H1 (cell line): ENCODE measurements at regions not wholly inside any gene's neighbourhood (a gene's known extent, or its start where the extent isn't known, plus 50 kb on each side); places are given as distances from the start of the nearest gene placed in this dataset.

Source experiments
- CTCF ChIA-PET: fragments of 300-600 bp; sonication (Branson Sonifier 250); formaldehyde crosslinking; loops from one replicate; lab custom pipeline; 2021; ENCODE audit not compliant: partially characterized antibody; lab: Charles Lee
- POLR2A ChIA-PET: fragments of 300-600 bp; sonication (Branson Sonifier 250); formaldehyde crosslinking; loops from one replicate; lab custom pipeline; 2021; ENCODE audit warnings: inconsistent platforms; ENCODE audit not compliant: partially characterized antibody; lab: Charles Lee
- DNase-seq, 2 experiments: peaks; one replicate each; pipeline versions ENCODE4 v3.0.0 to v3.0.0-alpha.2; 2010 to 2022; ENCODE audit warnings: low spot score in 2 of 2, low read depth in 1 of 2, mixed read lengths in 1 of 2
- FAIRE-seq: peaks from 2 replicates; lab custom pipeline; 2011; peaks lifted over from hg19 to GRCh38; lab: Jason Lieb, UNC
- H2AFZ ChIP-seq: 2 replicates; pipeline ENCODE4 v1.8.1; 2012; ENCODE audit warnings: low read length, inconsistent platforms
- H2AK5ac ChIP-seq: 2 replicates; pipeline ENCODE4 v1.6.1; 2013; ENCODE audit warnings: low read depth, low read length
- H2BK120ac ChIP-seq: replicated peaks from 2 replicates; pipeline ENCODE3; 2013; ENCODE audit warnings: low read depth, low read length, inconsistent platforms
- H2BK12ac ChIP-seq: 2 replicates; pipeline ENCODE4 v1.6.1; 2013; ENCODE audit warnings: low read depth, low read length
- H2BK15ac ChIP-seq: 2 replicates; pipeline ENCODE4 v1.6.1; 2013; ENCODE audit warnings: low read length
- H2BK20ac ChIP-seq: 2 replicates; pipeline ENCODE4 v1.6.1; 2013; ENCODE audit warnings: low read length
- H2BK5ac ChIP-seq: 2 replicates; pipeline ENCODE4 v1.6.1; 2013; ENCODE audit warnings: low read depth, low read length
- H3K14ac ChIP-seq: 2 replicates; pipeline ENCODE4 v1.6.1; 2013; ENCODE audit warnings: inconsistent platforms; ENCODE audit not compliant: insufficient read length
- H3K18ac ChIP-seq: 2 replicates; pipeline ENCODE4 v1.6.1; 2013; ENCODE audit warnings: low read length; ENCODE audit errors: extremely low read depth
- H3K23ac ChIP-seq: 2 replicates; pipeline ENCODE4 v1.6.1; 2013; ENCODE audit warnings: inconsistent platforms; ENCODE audit not compliant: insufficient read length
- H3K23me2 ChIP-seq: 2 replicates; pipeline ENCODE4 v1.6.1; 2013; ENCODE audit warnings: low read depth, low read length
- H3K27ac ChIP-seq: 2 replicates; pipeline ENCODE4 v1.6.1; 2011; ENCODE audit warnings: low read depth, low read length, inconsistent platforms
- H3K27me3 ChIP-seq, 4 experiments: replicated peaks in 1 of 4; 1 replicate in 1 of 4; 2 replicates in 3 of 4; pipeline versions ENCODE4 v1.6.1 to v1.8.1; 2011 to 2013; ENCODE audit warnings: low read length in 3 of 4, mild to moderate bottlenecking in 3 of 4, inconsistent platforms in 2 of 4, mixed read lengths in 2 of 4, moderate library complexity in 1 of 4; ENCODE audit not compliant: control insufficient read depth in 3 of 4, insufficient read depth in 3 of 4; ENCODE audit errors: extremely low read depth in 1 of 4
- H3K36me3 ChIP-seq, 4 experiments: 2 replicates each; pipeline versions ENCODE4 v1.6.1 to v1.8.1; 2011 to 2013; ENCODE audit warnings: mild to moderate bottlenecking in 4 of 4, low read length in 3 of 4, moderate library complexity in 2 of 4, control low read depth in 1 of 4, inconsistent platforms in 1 of 4; ENCODE audit not compliant: insufficient read depth in 4 of 4, control insufficient read depth in 2 of 4
- H3K4ac ChIP-seq: replicated peaks from 2 replicates; pipeline ENCODE3; 2013; ENCODE audit warnings: low read length, low read depth, mixed read lengths, inconsistent platforms; ENCODE audit not compliant: insufficient read length
- H3K4me1 ChIP-seq, 4 experiments: replicated peaks in 1 of 4; 1 replicate in 1 of 4; 2 replicates in 3 of 4; pipeline versions ENCODE4 v1.6.1 to v1.8.1; 2011 to 2013; ENCODE audit warnings: low read length in 3 of 4, inconsistent platforms in 2 of 4, mixed read lengths in 1 of 4; ENCODE audit not compliant: insufficient read depth in 4 of 4, control insufficient read depth in 3 of 4
- H3K4me2 ChIP-seq, 2 experiments: 2 replicates each; pipeline versions ENCODE4 v1.6.1 to v1.8.1; 2011 to 2013; ENCODE audit warnings: low read depth in 2 of 2, low read length in 2 of 2, control low read depth in 1 of 2, inconsistent platforms in 1 of 2, mild to moderate bottlenecking in 1 of 2; ENCODE audit not compliant: insufficient read depth in 1 of 2
- H3K4me3 ChIP-seq, 4 experiments: fragments of 200-600, 300-600 bp in 1 of 4; sonication (generic), shearing (Covaris generic), sonication (Bioruptor Twin) in 1 of 4; 2 replicates each; pipeline versions ENCODE4 v1.5.1 to v1.8.1; 2011 to 2016; ENCODE audit warnings: low read length in 4 of 4, low read depth in 3 of 4, control low read depth in 2 of 4, inconsistent platforms in 2 of 4, mild to moderate bottlenecking in 2 of 4, mixed read lengths in 1 of 4, moderate library complexity in 1 of 4; ENCODE audit not compliant: insufficient read depth in 2 of 4; ENCODE audit errors: extremely low read depth in 1 of 4
- H3K56ac ChIP-seq: replicated peaks from 2 replicates; pipeline ENCODE3; 2013; ENCODE audit warnings: low read depth, mild to moderate bottlenecking, mixed read lengths, low read length, inconsistent platforms; ENCODE audit not compliant: insufficient read length
- H3K79me1 ChIP-seq: 2 replicates; pipeline ENCODE4 v1.6.1; 2013; ENCODE audit warnings: low read depth, low read length, control low read depth
- H3K79me2 ChIP-seq, 2 experiments: 2 replicates each; pipeline versions ENCODE4 v1.6.1 to v1.8.1; 2012 to 2013; ENCODE audit warnings: low read length in 2 of 2, mild to moderate bottlenecking in 2 of 2, inconsistent platforms in 1 of 2; ENCODE audit not compliant: insufficient read depth in 2 of 2, control insufficient read depth in 1 of 2
- H3K9ac ChIP-seq, 4 experiments: replicated peaks in 1 of 4; 1 replicate in 1 of 4; 2 replicates in 3 of 4; pipeline versions ENCODE4 v1.6.1 to v1.8.1; 2011 to 2013; ENCODE audit warnings: low read depth in 3 of 4, low read length in 3 of 4, control low read depth in 2 of 4, mild to moderate bottlenecking in 2 of 4, moderate library complexity in 2 of 4, inconsistent platforms in 1 of 4; ENCODE audit errors: extremely low read depth in 1 of 4
- H3K9me3 ChIP-seq, 2 experiments: 2 replicates each; pipeline versions ENCODE4 v1.6.1 to v1.8.1; 2012 to 2013; ENCODE audit warnings: mild to moderate bottlenecking in 2 of 2, moderate library complexity in 2 of 2, control low read depth in 1 of 2, inconsistent platforms in 1 of 2, low read depth in 1 of 2, low read length in 1 of 2, mixed read lengths in 1 of 2; ENCODE audit not compliant: insufficient read depth in 2 of 2
- H4K20me1 ChIP-seq, 2 experiments: replicated peaks in 1 of 2; 2 replicates each; pipeline versions ENCODE3 to v1.8.1; 2011 to 2013; ENCODE audit warnings: inconsistent platforms in 2 of 2, low read length in 2 of 2, mild to moderate bottlenecking in 1 of 2; ENCODE audit not compliant: insufficient read depth in 2 of 2, control insufficient read depth in 1 of 2
- H4K5ac ChIP-seq: 2 replicates; pipeline ENCODE4 v1.6.1; 2013; ENCODE audit warnings: low read length, low read depth, mixed read lengths, inconsistent platforms; ENCODE audit not compliant: insufficient read length
- H4K8ac ChIP-seq: 2 replicates; pipeline ENCODE4 v1.8.0; 2013; ENCODE audit warnings: mild to moderate bottlenecking, moderate library complexity, low read length, inconsistent platforms; ENCODE audit not compliant: insufficient read depth; ENCODE audit errors: extremely low read depth
- H4K91ac ChIP-seq: replicated peaks from 2 replicates; pipeline ENCODE3; 2013; ENCODE audit warnings: low read length, mixed read lengths, inconsistent platforms; ENCODE audit not compliant: insufficient read length
- CBX5 ChIP-seq: fragments of 300-800, 300-1000 bp; sonication (generic); IDR thresholded peaks from 2 replicates; pipeline ENCODE4 v1.7.1; 2016; ENCODE audit warnings: antibody characterized with exemption, low read length, low read depth
- CTBP2 ChIP-seq: IDR thresholded peaks from 2 replicates; pipeline ENCODE4 v1.7.0; 2011; ENCODE audit warnings: borderline replicate concordance, mild to moderate bottlenecking, moderate library complexity, mixed read lengths, low read length; ENCODE audit not compliant: insufficient read depth, insufficient read length
- POLR2A ChIP-seq, 2 experiments: IDR thresholded peaks; 1 replicate in 1 of 2; 2 replicates in 1 of 2; pipeline ENCODE4 v1.6.1; 2011; ENCODE audit warnings: low read depth in 2 of 2, low read length in 2 of 2, mild to moderate bottlenecking in 2 of 2; ENCODE audit errors: control extremely low read depth in 1 of 2
- POLR2AphosphoS5 ChIP-seq: IDR thresholded peaks from 2 replicates; pipeline ENCODE4 v1.6.1; 2011; ENCODE audit warnings: low read depth, low read length
- RAD21 ChIP-seq, 2 experiments: IDR thresholded peaks in 1 of 2; conservative IDR thresholded peaks in 1 of 2; 2 replicates each; pipeline ENCODE4 v1.6.1; 2011; ENCODE audit warnings: low read depth in 2 of 2, low read length in 2 of 2, improper control_type of control experiment in 1 of 2, inconsistent platforms in 1 of 2, mild to moderate bottlenecking in 1 of 2, moderate library complexity in 1 of 2
- RBBP5 ChIP-seq: IDR thresholded peaks from 2 replicates; pipeline ENCODE4 v1.7.1; 2012; ENCODE audit warnings: low read depth, mild to moderate bottlenecking, inconsistent platforms, low read length, moderate library complexity, borderline replicate concordance
- RXRA ChIP-seq: IDR thresholded peaks from 2 replicates; pipeline ENCODE4 v1.6.1; 2011; ENCODE audit warnings: low read depth, mild to moderate bottlenecking, low read length, moderate library complexity; ENCODE audit not compliant: insufficient read depth
- SP1 ChIP-seq: IDR thresholded peaks from 2 replicates; pipeline ENCODE4 v1.6.1; 2011; ENCODE audit warnings: low read depth, low read length
- TAF1 ChIP-seq: IDR thresholded peaks from 2 replicates; pipeline ENCODE4 v1.6.1; 2011; ENCODE audit warnings: mild to moderate bottlenecking, low read depth, low read length
- TCF12 ChIP-seq: IDR thresholded peaks from 2 replicates; pipeline ENCODE4 v1.6.1; 2011; ENCODE audit warnings: low read depth, mild to moderate bottlenecking, low read length
- WGBS, 2 experiments: shearing (Covaris generic) in 1 of 2; methylation state at CpG; one replicate each; pipeline versions ENCODE4 v1.1.6 to v1.1.7; 2013 to 2015; ENCODE audit warnings: low lambda C conversion rate in 2 of 2, mixed read lengths in 2 of 2, inconsistent platforms in 1 of 2, low coverage in 1 of 2, missing lambda C conversion rate in 1 of 2; ENCODE audit not compliant: insufficient replicate concordance in 2 of 2, insufficient coverage in 1 of 2, insufficient read length in 1 of 2; ENCODE audit errors: extremely low coverage in 1 of 2, missing lambda C conversion rate in 1 of 2; 5-methylcytosine and 5-hydroxymethylcytosine counted together
- TF ChIP-seq, protein P1 (sequence below), 3 experiments: IDR thresholded peaks; 1 replicate in 2 of 3; 2 replicates in 1 of 3; pipeline versions ENCODE4 v1.5.1 to v1.6.1; 2011; ENCODE audit warnings: low read length in 3 of 3, mild to moderate bottlenecking in 3 of 3, inconsistent platforms in 2 of 3, low read depth in 1 of 3, moderate library complexity in 1 of 3; ENCODE audit not compliant: insufficient read depth in 1 of 3; ENCODE audit errors: control extremely low read depth in 1 of 3
- TF ChIP-seq, protein P2 (sequence below): IDR thresholded peaks from 2 replicates; pipeline ENCODE4 v1.6.1; 2012; ENCODE audit warnings: inconsistent platforms

DNA sequence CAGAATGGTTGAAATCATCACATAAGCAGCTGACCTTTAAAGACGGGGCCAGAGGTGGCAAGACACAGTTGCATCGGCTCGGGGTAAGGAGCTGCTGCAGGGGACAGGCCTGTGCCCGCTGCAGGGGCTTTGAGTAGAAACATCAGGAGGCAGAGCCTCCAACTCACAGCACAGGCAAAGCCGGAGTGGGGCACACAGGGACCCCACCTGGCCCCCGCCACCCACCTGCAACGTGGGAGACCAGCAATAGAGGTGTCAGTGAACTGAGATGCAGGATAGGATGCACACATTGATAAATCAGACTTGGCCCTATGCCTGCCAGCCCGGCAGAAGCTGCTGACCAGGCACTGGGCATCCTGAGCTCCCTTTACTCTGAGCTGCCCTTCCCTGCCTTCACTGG is 257.2 kb downstream of the NPHP4 start:
- no peaks in the 10 kb centered on the region for H3K79me1 ChIP-seq
- H2BK15ac ChIP-seq: no peak overlapping the region
- no peak overlapping the region for H3K18ac ChIP-seq
- H2BK120ac ChIP-seq: no peak overlapping the region
- 75% methylated on average over 8 of the region's 8 CpGs; no CpG with 5 or more reads in 1 of the 2 experiments for WGBS, 2 experiments
- no peaks in the 10 kb centered on the region for H3K4me1 ChIP-seq
- no peak overlapping the region for H3K9ac ChIP-seq
- H4K20me1 ChIP-seq: peaks cover 0 to 5% of the 10 kb centered on the region in 2 experiments
- H3K79me2 ChIP-seq: no peaks in the 10 kb centered on the region
- no peak overlapping the region for H4K5ac ChIP-seq
- no peak overlapping the region for H3K4ac ChIP-seq
- H3K56ac ChIP-seq: no peak overlapping the region
- H2AK5ac ChIP-seq: no peak overlapping the region
- H4K8ac ChIP-seq: no peak overlapping the region
- no peak overlapping the region for H2BK12ac ChIP-seq
- CTCF ChIA-PET: interaction anchor here (0.9 to 4.5 kb wide), 4 partner anchors 10 to 226 kb away, joined by 3 to 36 read pairs (median 3); no protein-coding TSS in a partner anchor
- H4K91ac ChIP-seq: no peak overlapping the region
- H3K9me3 ChIP-seq: no peaks in the 10 kb centered on the region
- no peaks in the 10 kb centered on the region for H3K36me3 ChIP-seq
- H2AFZ ChIP-seq: no peak overlapping the region
- no peak overlapping the region for H3K14ac ChIP-seq
- no peak for FAIRE-seq
- no peak overlapping the region for H3K4me3 ChIP-seq
- H3K23ac ChIP-seq: no peak overlapping the region
- no peak overlapping the region for H2BK20ac ChIP-seq
- DNase-seq: no peak
- no peak overlapping the region for H2BK5ac ChIP-seq
- no peaks in the 10 kb centered on the region; a peak in 1 of 7 replicates for H3K27me3 ChIP-seq
- H3K23me2 ChIP-seq: peaks cover 13% of the 10 kb centered on the region; the same call in 1 of the 2 replicates
- no peak overlapping the region for H3K27ac ChIP-seq
- POLR2A ChIA-PET: no interaction called here
- H3K4me2 ChIP-seq: no peak overlapping the region
- TF ChIP-seq SP1 (no peak), CTBP2 (no peak), RBBP5 (no peak), RXRA (no peak), POLR2AphosphoS5 (no peak), CBX5 (no peak), POLR2A (IDR thresholded peaks at IDR 0.05; ENCODE audit: control extremely low read depth in 1 of 2, low read depth in 2 of 2, low read length in 2 of 2) (no peak), TCF12 (no peak), TAF1 (no peak), RAD21 (IDR thresholded peaks at IDR 0.05 in 1 of 2, conservative IDR thresholded peaks at IDR 0.05 in 1 of 2; ENCODE audit: low read depth in 2 of 2, low read length in 2 of 2) (no peak)
- TF ChIP-seq, protein P1, sequence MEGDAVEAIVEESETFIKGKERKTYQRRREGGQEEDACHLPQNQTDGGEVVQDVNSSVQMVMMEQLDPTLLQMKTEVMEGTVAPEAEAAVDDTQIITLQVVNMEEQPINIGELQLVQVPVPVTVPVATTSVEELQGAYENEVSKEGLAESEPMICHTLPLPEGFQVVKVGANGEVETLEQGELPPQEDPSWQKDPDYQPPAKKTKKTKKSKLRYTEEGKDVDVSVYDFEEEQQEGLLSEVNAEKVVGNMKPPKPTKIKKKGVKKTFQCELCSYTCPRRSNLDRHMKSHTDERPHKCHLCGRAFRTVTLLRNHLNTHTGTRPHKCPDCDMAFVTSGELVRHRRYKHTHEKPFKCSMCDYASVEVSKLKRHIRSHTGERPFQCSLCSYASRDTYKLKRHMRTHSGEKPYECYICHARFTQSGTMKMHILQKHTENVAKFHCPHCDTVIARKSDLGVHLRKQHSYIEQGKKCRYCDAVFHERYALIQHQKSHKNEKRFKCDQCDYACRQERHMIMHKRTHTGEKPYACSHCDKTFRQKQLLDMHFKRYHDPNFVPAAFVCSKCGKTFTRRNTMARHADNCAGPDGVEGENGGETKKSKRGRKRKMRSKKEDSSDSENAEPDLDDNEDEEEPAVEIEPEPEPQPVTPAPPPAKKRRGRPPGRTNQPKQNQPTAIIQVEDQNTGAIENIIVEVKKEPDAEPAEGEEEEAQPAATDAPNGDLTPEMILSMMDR (IDR thresholded peaks at IDR 0.05; ENCODE audit: control extremely low read depth in 1 of 3, insufficient read depth in 1 of 3, low read depth in 1 of 3, low read length in 3 of 3): no peak
- TF ChIP-seq, protein P2, sequence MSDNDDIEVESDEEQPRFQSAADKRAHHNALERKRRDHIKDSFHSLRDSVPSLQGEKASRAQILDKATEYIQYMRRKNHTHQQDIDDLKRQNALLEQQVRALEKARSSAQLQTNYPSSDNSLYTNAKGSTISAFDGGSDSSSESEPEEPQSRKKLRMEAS: no peak
